Body of pancreas (tissue), 4 donors: ENCODE measurements at regions not wholly inside any gene's neighbourhood (a gene's known extent, or its start where the extent isn't known, plus 50 kb on each side); places are given as distances from the start of the nearest gene placed in this dataset.
"Not testable (repeated sequence)": the region's sequence is repeated elsewhere in the genome, so short reads cannot be mapped to it uniquely, and the experiment has no call there.

Source experiments
- ATAC-seq: fragments of 150-250 bp; one replicate; pipeline ENCODE4 v1.9.1; 2016
- DNase-seq, 4 donors: peaks; one replicate each; pipeline ENCODE4 v3.0.0-alpha.2; 2019
- H3K27ac ChIP-seq, 4 donors: fragments of 200-600 bp; sonication (generic); 1 replicate in 3 of 4; 2 replicates in 1 of 4; pipeline versions ENCODE4 v1.5.1 to v1.6.1; 2016 to 2019; ENCODE audit warnings: mild to moderate bottlenecking in 1 of 4, mixed read lengths in 1 of 4, moderate library complexity in 1 of 4
- H3K27me3 ChIP-seq, 2 donors: fragments of 200-600 bp; sonication (generic); one replicate each; pipeline ENCODE4 v1.6.0; 2016; ENCODE audit warnings: mild to moderate bottlenecking in 1 of 2
- H3K36me3 ChIP-seq, 2 donors: fragments of 200-600 bp; sonication (generic); replicated peaks in 1 of 2; 2 replicates each; pipeline ENCODE4 v1.5.1; 2016; ENCODE audit warnings: low read depth in 2 of 2; ENCODE audit not compliant: insufficient read depth in 1 of 2
- H3K4me1 ChIP-seq: fragments of 200-600 bp; sonication (generic); one replicate; pipeline ENCODE4 v1.6.0; 2016
- H3K4me3 ChIP-seq, 2 donors: fragments of 200-600 bp; sonication (generic); 1 replicate in 1 of 2; 2 replicates in 1 of 2; pipeline ENCODE4 v1.5.1; 2016 to 2019
- H3K9me3 ChIP-seq, 3 donors: fragments of 200-600 bp; sonication (generic); 1 replicate in 2 of 3; 2 replicates in 1 of 3; pipeline ENCODE4 v1.5.1; 2016
- POLR2A ChIP-seq, 3 donors: fragments of 450-650 bp; IDR thresholded peaks; one replicate each; pipeline ENCODE4 v1.6.1; 2016; ENCODE audit warnings: antibody characterized with exemption in 3 of 3, mild to moderate bottlenecking in 2 of 3
- WGBS, 2 donors: methylation state at CpG; one replicate each; pipeline ENCODE4 v1.1.5; 2017; 5-methylcytosine and 5-hydroxymethylcytosine counted together
- intact Hi-C: fragments of 100-400 bp; cut with DNase I; formaldehyde crosslinking; loops from one replicate; pipeline ENCODE4 v1.15.1; 2023
- TF ChIP-seq, protein P1 (sequence below), 7 experiments: fragments of 450-650 bp in 4 of 7; fragments of 200-600 bp in 3 of 7; sonication (generic) in 3 of 7; IDR thresholded peaks; one replicate each; pipeline ENCODE4 v1.5.1; 2016 to 2019; ENCODE audit warnings: antibody characterized with exemption in 7 of 7

DNA sequence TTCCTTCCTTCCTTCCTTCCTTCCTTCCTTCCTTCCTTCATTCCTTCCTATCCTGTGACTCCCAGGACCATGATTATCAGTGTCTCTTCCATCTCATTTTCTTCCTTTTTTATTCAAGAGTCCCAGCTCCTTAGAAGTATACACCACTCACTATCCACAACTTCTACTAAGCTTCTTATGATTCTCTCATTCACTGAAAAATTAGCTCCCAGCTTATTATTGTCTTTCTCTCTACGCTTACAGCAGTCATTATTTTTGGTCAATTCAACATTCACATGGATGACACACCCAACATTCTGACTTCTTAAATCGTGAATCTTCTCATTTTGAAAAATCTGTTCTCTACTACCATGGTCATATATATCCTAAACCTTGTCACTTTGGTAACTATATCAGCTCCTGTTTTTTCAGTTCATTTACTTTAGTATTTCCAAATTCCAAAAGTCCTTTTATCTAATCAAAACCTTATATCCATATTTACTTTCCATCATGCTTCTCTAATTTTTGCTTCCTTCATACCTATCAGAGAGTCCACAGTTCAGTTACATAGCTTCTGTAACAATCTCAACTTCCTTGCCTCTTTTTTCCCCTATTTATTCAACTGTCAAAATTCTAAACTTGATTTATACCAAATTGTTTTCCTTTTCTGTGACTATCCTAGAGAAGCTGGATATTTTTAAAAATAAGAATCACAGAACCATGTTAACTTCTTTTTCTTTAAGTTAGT, 677.5 kb downstream of the RAPGEF2 start:
- Histone ChIP-seq H3K9me3 (no peaks in the 10 kb centered on the region), H3K4me1 (no peaks in the 10 kb centered on the region), H3K36me3 (no peaks in the 10 kb centered on the region), H3K4me3 (no peak overlapping the region), H3K27ac (no peak overlapping the region), H3K27me3 (no peaks in the 10 kb centered on the region)
- no peak for TF ChIP-seq POLR2A (IDR thresholded peaks at IDR 0.05)
- TF ChIP-seq, protein P1, sequence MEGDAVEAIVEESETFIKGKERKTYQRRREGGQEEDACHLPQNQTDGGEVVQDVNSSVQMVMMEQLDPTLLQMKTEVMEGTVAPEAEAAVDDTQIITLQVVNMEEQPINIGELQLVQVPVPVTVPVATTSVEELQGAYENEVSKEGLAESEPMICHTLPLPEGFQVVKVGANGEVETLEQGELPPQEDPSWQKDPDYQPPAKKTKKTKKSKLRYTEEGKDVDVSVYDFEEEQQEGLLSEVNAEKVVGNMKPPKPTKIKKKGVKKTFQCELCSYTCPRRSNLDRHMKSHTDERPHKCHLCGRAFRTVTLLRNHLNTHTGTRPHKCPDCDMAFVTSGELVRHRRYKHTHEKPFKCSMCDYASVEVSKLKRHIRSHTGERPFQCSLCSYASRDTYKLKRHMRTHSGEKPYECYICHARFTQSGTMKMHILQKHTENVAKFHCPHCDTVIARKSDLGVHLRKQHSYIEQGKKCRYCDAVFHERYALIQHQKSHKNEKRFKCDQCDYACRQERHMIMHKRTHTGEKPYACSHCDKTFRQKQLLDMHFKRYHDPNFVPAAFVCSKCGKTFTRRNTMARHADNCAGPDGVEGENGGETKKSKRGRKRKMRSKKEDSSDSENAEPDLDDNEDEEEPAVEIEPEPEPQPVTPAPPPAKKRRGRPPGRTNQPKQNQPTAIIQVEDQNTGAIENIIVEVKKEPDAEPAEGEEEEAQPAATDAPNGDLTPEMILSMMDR (IDR thresholded peaks at IDR 0.05): no peak
- no peak for DNase-seq
- intact Hi-C loops: no loop called here
- 64 to 80% methylated on average over 2 of the region's 2 CpGs for WGBS, 2 donors
- ATAC-seq: no peak

DNA sequence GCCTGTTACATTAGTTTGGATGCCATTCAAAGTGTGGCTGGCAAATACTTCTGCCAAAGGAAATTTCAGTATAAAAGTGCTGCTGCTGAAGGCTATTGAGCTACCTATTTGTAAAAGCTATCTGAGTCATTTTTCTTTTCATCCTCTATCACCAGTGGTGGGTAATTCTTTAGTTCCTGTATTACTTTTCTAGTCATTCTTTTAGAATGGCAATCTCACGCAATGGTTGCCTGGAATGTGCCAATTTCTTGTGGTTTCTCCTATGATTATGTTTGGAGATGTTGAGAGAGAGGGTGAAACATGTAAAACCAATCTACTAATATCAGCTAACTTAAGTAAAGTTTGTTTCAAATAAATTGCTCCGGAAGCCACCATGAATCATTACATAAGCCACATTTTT, 685.0 kb downstream of the RAPGEF2 start:
- Histone ChIP-seq H3K9me3 (no peaks in the 10 kb centered on the region), H3K4me1 (no peaks in the 10 kb centered on the region), H3K4me3 (no peak overlapping the region), H3K27ac (no peak overlapping the region), H3K36me3 (no peaks in the 10 kb centered on the region), H3K27me3 (no peaks in the 10 kb centered on the region)
- no peak for TF ChIP-seq POLR2A (IDR thresholded peaks at IDR 0.05)
- TF ChIP-seq, protein P1 (IDR thresholded peaks at IDR 0.05): no peak
- intact Hi-C loops: no loop called here
- DNase-seq (no peak), ATAC-seq (no peak)
- WGBS, 2 donors: 93 to 96% methylated on average over 2 of the region's 2 CpGs

DNA sequence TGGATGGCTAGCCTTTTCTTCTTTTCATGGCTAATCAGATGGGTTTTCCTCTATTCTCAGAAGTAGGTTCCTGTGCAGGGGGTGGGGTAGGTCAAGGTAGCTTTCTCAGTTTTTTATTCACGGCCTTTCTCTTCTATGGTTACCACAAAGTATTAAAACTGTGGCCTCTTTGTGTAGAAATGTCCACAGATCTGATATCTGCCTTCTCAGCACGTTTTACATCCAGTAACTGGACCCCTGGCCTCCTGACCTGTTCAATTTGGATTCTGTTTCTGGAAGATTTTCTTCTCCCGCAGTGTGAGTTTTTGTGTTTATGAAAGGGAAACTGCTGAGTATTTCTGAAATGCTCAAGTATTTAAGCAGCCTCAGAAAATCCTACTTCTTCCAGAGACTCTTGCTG, 688.5 kb downstream of the RAPGEF2 start:
- no peak for DNase-seq
- no peaks in the 10 kb centered on the region for H3K27me3 ChIP-seq
- TF ChIP-seq, protein P1 (IDR thresholded peaks at IDR 0.05): no peak
- no peak for TF ChIP-seq POLR2A (IDR thresholded peaks at IDR 0.05)
- intact Hi-C loops: no loop called here
- no peaks in the 10 kb centered on the region for H3K4me1 ChIP-seq
- no peaks in the 10 kb centered on the region for H3K9me3 ChIP-seq
- no peaks in the 10 kb centered on the region for H3K36me3 ChIP-seq
- no peak for ATAC-seq
- H3K27ac ChIP-seq: no peak overlapping the region
- H3K4me3 ChIP-seq: no peak overlapping the region
- WGBS, 2 donors: 52 to 60% methylated on average over 3 of the region's 3 CpGs

DNA sequence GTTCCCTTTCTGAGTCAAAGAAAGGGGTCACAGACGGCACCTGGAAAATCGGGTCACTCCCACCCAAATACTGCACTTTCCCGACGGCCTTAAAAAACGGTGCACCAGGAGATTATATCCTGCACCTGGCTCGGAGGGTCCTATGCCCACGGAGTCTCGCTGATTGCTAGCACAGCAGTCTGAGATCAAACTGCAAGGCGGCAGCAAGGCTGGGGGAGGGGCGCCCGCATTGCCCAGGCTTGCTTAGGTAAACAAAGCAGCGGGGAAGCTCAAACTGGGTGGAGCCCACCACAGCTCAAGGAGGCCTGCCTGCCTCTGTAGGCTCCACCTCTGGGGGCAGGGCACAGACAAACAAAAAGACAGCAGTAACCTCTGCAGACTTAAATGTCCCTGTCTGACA, 701.7 kb downstream of the RAPGEF2 start:
- ATAC-seq: not testable (repeated sequence)

DNA sequence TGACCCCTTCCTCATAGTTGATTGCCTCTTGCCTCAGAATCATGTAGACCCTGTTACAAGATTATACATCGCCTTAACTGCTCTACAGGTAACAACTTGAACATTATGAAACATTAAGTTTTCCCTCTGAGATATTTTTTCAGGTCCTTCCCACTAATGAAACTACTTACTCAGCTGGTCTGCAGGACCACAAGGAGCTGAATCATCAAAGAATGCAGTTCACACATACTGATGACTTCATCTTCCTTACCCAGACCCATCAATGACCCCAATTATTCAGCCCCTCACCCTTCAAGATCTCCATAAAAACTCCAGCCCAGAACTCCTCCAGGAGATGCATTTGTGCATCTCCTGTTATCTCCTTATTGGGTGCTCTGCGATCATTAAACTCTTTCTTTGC, 720.9 kb downstream of the RAPGEF2 start:
- DNase-seq (no peak), ATAC-seq (no peak)
- H3K9me3 ChIP-seq: no peaks in the 10 kb centered on the region
- H3K4me3 ChIP-seq: no peak overlapping the region
- H3K27ac ChIP-seq: no peak overlapping the region
- no peaks in the 10 kb centered on the region for H3K36me3 ChIP-seq
- no peaks in the 10 kb centered on the region for H3K27me3 ChIP-seq
- 82 to 89% methylated on average over 2 of the region's 2 CpGs for WGBS, 2 donors
- H3K4me1 ChIP-seq: no peaks in the 10 kb centered on the region
- intact Hi-C loops: no loop called here
- no peak for TF ChIP-seq POLR2A (IDR thresholded peaks at IDR 0.05)
- TF ChIP-seq, protein P1 (IDR thresholded peaks at IDR 0.05): no peak

More for the DNA sequence above, 701.7 kb downstream of the RAPGEF2 start:
- WGBS, 2 donors: 95 to 98% methylated on average over 6 to 12 of the region's 12 CpGs
- H3K27ac ChIP-seq, H3K9me3 ChIP-seq, H3K4me1 ChIP-seq, H3K27me3 ChIP-seq, intact Hi-C loops, H3K36me3 ChIP-seq, DNase-seq, H3K4me3 ChIP-seq: not testable (repeated sequence)
